Vagina (tissue), 2 donors: ENCODE measurements at regions not wholly inside any gene's neighbourhood (a gene's known extent, or its start where the extent isn't known, plus 50 kb on each side); places are given as distances from the start of the nearest gene placed in this dataset.

Experiments used
- DNase-seq, 2 donors: peaks; one replicate each; pipeline ENCODE4 v3.0.0-alpha.2; 2017; ENCODE audit errors: extremely low spot score in 2 of 2
- H3K27ac ChIP-seq: fragments of 200-600 bp; sonication (generic); one replicate; pipeline ENCODE4 v1.5.1; 2019
- H3K27me3 ChIP-seq: fragments of 200-600 bp; sonication (generic); one replicate; pipeline ENCODE4 v1.5.1; 2019
- H3K36me3 ChIP-seq, 2 donors: fragments of 200-600 bp; sonication (generic); one replicate each; pipeline ENCODE4 v1.5.1; 2017 to 2019
- H3K4me1 ChIP-seq: fragments of 200-600 bp; sonication (generic); one replicate; pipeline ENCODE4 v1.5.1; 2019
- H3K4me3 ChIP-seq, 2 donors: fragments of 200-600 bp; sonication (generic); 1 replicate in 1 of 2; 2 replicates in 1 of 2; pipeline ENCODE4 v1.5.1; 2016 to 2019
- H3K9me3 ChIP-seq: fragments of 200-600 bp; sonication (generic); one replicate; pipeline ENCODE4 v1.5.1; 2019
- POLR2A ChIP-seq, 2 donors: fragments of 450-650 bp; IDR thresholded peaks; one replicate each; pipeline ENCODE4 v1.6.1; 2017; ENCODE audit warnings: antibody characterized with exemption in 2 of 2, mild to moderate bottlenecking in 2 of 2, moderate library complexity in 2 of 2
- POLR2AphosphoS5 ChIP-seq, 2 donors: sonication (generic); formaldehyde crosslinking; IDR thresholded peaks; one replicate each; pipeline ENCODE4 v1.9.0; 2017; ENCODE audit warnings: antibody characterized with exemption in 2 of 2, mild to moderate bottlenecking in 2 of 2, low read depth in 1 of 2; ENCODE audit not compliant: insufficient read depth in 1 of 2
- intact Hi-C: fragments of 100-400 bp; cut with DNase I; formaldehyde crosslinking; loops from one replicate; pipeline ENCODE4 v1.15.1; 2023
- TF ChIP-seq, protein P1 (sequence below), 3 experiments: fragments of 450-650 bp in 2 of 3; fragments of 200-600 bp in 1 of 3; sonication (generic) in 1 of 3; IDR thresholded peaks; one replicate each; pipeline ENCODE4 v1.5.1; 2017 to 2019; ENCODE audit warnings: antibody characterized with exemption in 3 of 3, mild to moderate bottlenecking in 2 of 3, moderate library complexity in 2 of 3

DNA sequence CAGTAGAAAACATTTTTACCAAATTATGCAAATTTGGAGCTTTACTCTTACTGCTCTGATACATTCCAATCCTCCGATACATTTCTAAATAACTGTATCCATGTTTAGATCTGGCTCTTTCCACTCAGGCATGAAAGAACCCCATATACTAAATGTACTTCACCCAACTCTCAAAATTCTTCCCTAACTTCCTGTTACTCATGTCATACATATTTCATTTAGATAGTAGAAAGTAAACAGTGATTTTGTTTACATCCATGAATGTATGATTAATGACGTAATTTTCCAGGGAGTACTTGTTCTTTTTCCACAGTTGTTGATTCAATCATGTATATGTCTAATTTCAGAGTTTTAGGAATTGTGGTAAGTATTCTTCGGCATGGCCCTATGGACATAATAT is 1426.5 kb upstream of the C9orf72 start:
- Histone ChIP-seq H3K27ac (no peak overlapping the region), H3K27me3 (no peaks in the 10 kb centered on the region), H3K4me3 (no peak overlapping the region), H3K4me1 (no peaks in the 10 kb centered on the region), H3K36me3 (no peaks in the 10 kb centered on the region), H3K9me3 (no peaks in the 10 kb centered on the region)
- intact Hi-C loops = no loop called here
- TF ChIP-seq POLR2AphosphoS5 (IDR thresholded peaks at IDR 0.05; ENCODE audit: insufficient read depth in 1 of 2, low read depth in 1 of 2) (no peak), POLR2A (IDR thresholded peaks at IDR 0.05) (no peak)
- TF ChIP-seq, protein P1, sequence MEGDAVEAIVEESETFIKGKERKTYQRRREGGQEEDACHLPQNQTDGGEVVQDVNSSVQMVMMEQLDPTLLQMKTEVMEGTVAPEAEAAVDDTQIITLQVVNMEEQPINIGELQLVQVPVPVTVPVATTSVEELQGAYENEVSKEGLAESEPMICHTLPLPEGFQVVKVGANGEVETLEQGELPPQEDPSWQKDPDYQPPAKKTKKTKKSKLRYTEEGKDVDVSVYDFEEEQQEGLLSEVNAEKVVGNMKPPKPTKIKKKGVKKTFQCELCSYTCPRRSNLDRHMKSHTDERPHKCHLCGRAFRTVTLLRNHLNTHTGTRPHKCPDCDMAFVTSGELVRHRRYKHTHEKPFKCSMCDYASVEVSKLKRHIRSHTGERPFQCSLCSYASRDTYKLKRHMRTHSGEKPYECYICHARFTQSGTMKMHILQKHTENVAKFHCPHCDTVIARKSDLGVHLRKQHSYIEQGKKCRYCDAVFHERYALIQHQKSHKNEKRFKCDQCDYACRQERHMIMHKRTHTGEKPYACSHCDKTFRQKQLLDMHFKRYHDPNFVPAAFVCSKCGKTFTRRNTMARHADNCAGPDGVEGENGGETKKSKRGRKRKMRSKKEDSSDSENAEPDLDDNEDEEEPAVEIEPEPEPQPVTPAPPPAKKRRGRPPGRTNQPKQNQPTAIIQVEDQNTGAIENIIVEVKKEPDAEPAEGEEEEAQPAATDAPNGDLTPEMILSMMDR (IDR thresholded peaks at IDR 0.05) = no peak
- DNase-seq = no peak

DNA sequence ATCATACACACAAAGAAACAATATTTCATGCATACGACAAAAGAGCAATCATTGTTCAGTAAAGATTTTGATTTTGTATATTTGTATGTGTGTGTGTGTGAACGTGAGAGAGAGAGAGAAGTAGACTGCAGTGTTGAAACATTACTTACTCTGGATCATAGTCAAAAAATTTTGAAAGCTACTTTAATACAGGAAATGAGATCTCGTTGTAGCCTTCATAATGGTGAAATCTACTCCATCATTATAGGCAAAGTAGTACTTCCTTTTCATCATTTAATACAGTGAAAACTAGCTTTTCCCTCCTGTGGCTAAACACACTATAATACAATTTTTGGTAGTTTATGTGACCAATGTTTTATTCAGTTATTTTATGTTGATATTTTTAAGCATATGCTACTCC is 1427.7 kb upstream of the C9orf72 start:
- Histone ChIP-seq H3K27ac (no peak overlapping the region), H3K27me3 (no peaks in the 10 kb centered on the region), H3K9me3 (no peaks in the 10 kb centered on the region), H3K4me1 (no peaks in the 10 kb centered on the region), H3K36me3 (no peaks in the 10 kb centered on the region), H3K4me3 (no peak overlapping the region)
- TF ChIP-seq, protein P1 (IDR thresholded peaks at IDR 0.05) = no peak
- no peak for TF ChIP-seq POLR2AphosphoS5 (IDR thresholded peaks at IDR 0.05; ENCODE audit: insufficient read depth in 1 of 2, low read depth in 1 of 2)
- no peak for TF ChIP-seq POLR2A (IDR thresholded peaks at IDR 0.05)
- no peak for DNase-seq
- intact Hi-C loops = no loop called here

DNA sequence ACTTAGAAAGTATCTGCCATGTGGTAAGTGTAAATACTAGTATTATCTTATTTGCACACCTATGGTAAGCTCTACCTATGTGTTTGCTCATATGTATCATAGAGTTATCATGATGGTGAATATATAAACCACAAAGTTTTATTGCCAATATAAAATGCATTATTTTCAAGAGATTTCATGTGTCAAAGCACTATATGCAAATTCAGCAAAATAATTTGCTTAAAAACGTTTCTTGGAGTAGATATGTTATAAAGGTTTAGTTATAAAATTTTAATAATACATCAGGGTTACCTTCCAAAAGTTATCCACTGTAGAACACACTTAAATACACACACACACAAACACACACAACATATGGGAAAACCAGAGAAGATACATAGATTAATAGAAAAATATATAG is 1431.7 kb upstream of the C9orf72 start:
- no peaks in the 10 kb centered on the region for H3K4me1 ChIP-seq
- H3K4me3 ChIP-seq = no peak overlapping the region
- intact Hi-C loops = no loop called here
- H3K27me3 ChIP-seq = no peaks in the 10 kb centered on the region
- TF ChIP-seq POLR2A (IDR thresholded peaks at IDR 0.05) (no peak), POLR2AphosphoS5 (IDR thresholded peaks at IDR 0.05; ENCODE audit: insufficient read depth in 1 of 2, low read depth in 1 of 2) (no peak)
- TF ChIP-seq, protein P1 (IDR thresholded peaks at IDR 0.05) = no peak
- no peak for DNase-seq
- H3K9me3 ChIP-seq = no peaks in the 10 kb centered on the region
- H3K36me3 ChIP-seq = no peaks in the 10 kb centered on the region
- H3K27ac ChIP-seq = no peak overlapping the region

DNA sequence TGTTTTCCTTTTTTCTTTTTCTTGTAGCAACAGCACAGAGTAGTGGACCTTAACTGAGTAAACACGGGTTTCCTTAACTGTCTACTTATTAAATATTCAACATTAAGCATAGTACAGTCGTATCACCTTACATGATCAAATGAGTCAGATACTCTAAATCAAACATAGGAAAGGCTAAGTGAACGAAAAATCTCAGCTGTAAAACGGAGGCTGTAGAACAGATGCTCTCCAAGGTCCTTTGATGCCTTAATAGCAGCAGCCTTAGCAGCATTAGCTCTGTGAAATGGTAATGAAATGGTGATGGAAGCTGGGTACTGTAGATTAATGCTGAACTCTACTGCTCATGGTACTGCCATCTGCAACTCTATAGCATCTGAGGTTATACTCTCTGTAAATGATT is 1433.3 kb upstream of the C9orf72 start:
- no peak overlapping the region for H3K27ac ChIP-seq
- H3K4me3 ChIP-seq = no peak overlapping the region
- H3K36me3 ChIP-seq = no peaks in the 10 kb centered on the region
- no peaks in the 10 kb centered on the region for H3K27me3 ChIP-seq
- no peaks in the 10 kb centered on the region for H3K9me3 ChIP-seq
- no peak for TF ChIP-seq POLR2A (IDR thresholded peaks at IDR 0.05)
- no peak for TF ChIP-seq POLR2AphosphoS5 (IDR thresholded peaks at IDR 0.05; ENCODE audit: insufficient read depth in 1 of 2, low read depth in 1 of 2)
- TF ChIP-seq, protein P1 (IDR thresholded peaks at IDR 0.05) = no peak
- no peaks in the 10 kb centered on the region for H3K4me1 ChIP-seq
- DNase-seq = no peak
- intact Hi-C loops = no loop called here

DNA sequence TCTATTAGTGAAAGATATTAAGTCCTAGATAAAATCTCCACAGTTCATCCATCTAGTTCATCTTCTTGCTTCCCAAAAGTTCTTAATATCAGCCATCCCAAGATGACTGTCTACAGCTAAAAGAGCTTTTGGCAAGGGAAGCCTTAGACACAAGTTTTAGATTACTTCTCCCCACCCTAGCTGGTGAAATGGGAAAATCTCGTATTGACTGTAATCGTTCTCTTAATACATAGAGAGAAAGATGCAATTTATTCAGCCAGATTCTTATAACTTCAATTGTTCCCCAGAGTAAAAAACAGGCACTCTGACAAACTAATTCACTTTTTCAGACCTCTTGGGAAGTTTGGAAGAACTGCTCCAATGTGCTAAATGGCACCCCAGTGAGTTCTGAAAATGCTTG is 1439.6 kb upstream of the C9orf72 start:
- H3K9me3 ChIP-seq = no peaks in the 10 kb centered on the region
- TF ChIP-seq POLR2A (IDR thresholded peaks at IDR 0.05) = no peak
- no peak for TF ChIP-seq POLR2AphosphoS5 (IDR thresholded peaks at IDR 0.05; ENCODE audit: insufficient read depth in 1 of 2, low read depth in 1 of 2)
- TF ChIP-seq, protein P1 (IDR thresholded peaks at IDR 0.05) = no peak
- intact Hi-C loops = no loop called here
- H3K27me3 ChIP-seq = no peaks in the 10 kb centered on the region
- no peaks in the 10 kb centered on the region for H3K4me1 ChIP-seq
- no peak overlapping the region for H3K4me3 ChIP-seq
- no peak overlapping the region for H3K27ac ChIP-seq
- no peak for DNase-seq
- no peaks in the 10 kb centered on the region for H3K36me3 ChIP-seq
